GM12878 (cell line): ENCODE measurements at regions not wholly inside any gene's neighbourhood (a gene's known extent, or its start where the extent isn't known, plus 50 kb on each side); places are given as distances from the start of the nearest gene placed in this dataset.
A peak's percentile ranks its signal among the peaks of the same experiment; 100 is the strongest.
"Not testable (repeated sequence)": the region's sequence is repeated elsewhere in the genome, so short reads cannot be mapped to it uniquely, and the experiment has no call there.

ENCODE experiments used
- ATAC-seq: fragments of 200-7000 bp; cut with Tn5 transposase; 3 replicates; pipeline ENCODE4 v1.9.1; 2020; ENCODE audit warnings: mild to moderate bottlenecking, moderate library complexity
- BruUV-seq: library from RNA; stranded (reverse); fragments of 400-500 nt; replicated peaks from 2 replicates; lab custom pipeline; 2021; lab: Mats Ljungman, UMichigan
- CTCF ChIA-PET: fragments of 300-600 bp; sonication (Branson Sonifier 250); formaldehyde crosslinking; extraction: SDS; loops from one replicate; lab custom pipeline; 2021; ENCODE audit warnings: inconsistent platforms; lab: Yijun Ruan, JAX
- POLR2A ChIA-PET: fragments of 350-600 bp; formaldehyde crosslinking; extraction: SDS; loops from one replicate; lab custom pipeline; 2021; ENCODE audit warnings: inconsistent platforms; lab: Charles Lee
- RAD21 ChIA-PET: fragments of 300-600 bp; sonication (Branson Sonifier 250); formaldehyde crosslinking; loops from one replicate; lab custom pipeline; 2023; ENCODE audit warnings: antibody characterized with exemption; ENCODE audit not compliant: unreplicated experiment; lab: Charles Lee
- SMC1A ChIA-PET: fragments of 300-600 bp; sonication (Branson Sonifier 250); formaldehyde crosslinking; loops from one replicate; lab custom pipeline; 2023; ENCODE audit not compliant: unreplicated experiment, uncharacterized antibody; lab: Charles Lee
- DNase-seq: peaks from one replicate; pipeline ENCODE4 v3.0.0-alpha.2; 2011; ENCODE audit warnings: low read depth, low spot score
- FAIRE-seq: peaks from 3 replicates; lab custom pipeline; 2011; peaks lifted over from hg19 to GRCh38; lab: Jason Lieb, UNC
- H2AFZ ChIP-seq: 2 replicates; pipeline ENCODE4 v1.6.0; 2011; ENCODE audit warnings: low read depth, low read length, control low read depth; ENCODE audit not compliant: control insufficient read depth
- H3K27ac ChIP-seq: 2 replicates; pipeline ENCODE4 v1.5.1; 2011; ENCODE audit warnings: control low read depth; ENCODE audit not compliant: control insufficient read depth, insufficient read depth
- H3K27me3 ChIP-seq, 2 experiments: replicated peaks in 1 of 2; 2 replicates each; pipeline versions ENCODE4 v1.6.0 to v1.6.1; 2011; ENCODE audit warnings: low read length in 1 of 2; ENCODE audit not compliant: control insufficient read depth in 2 of 2, insufficient read depth in 2 of 2
- H3K36me3 ChIP-seq, 2 experiments: 2 replicates each; pipeline ENCODE4 v1.5.1; 2011; ENCODE audit warnings: low read length in 1 of 2; ENCODE audit not compliant: control insufficient read depth in 2 of 2, insufficient read depth in 2 of 2
- H3K4me1 ChIP-seq: 2 replicates; pipeline ENCODE4 v1.6.1; 2011; ENCODE audit warnings: mild to moderate bottlenecking, low read length, moderate library complexity, mixed read lengths; ENCODE audit not compliant: control insufficient read depth, insufficient read depth
- H3K4me2 ChIP-seq: 2 replicates; pipeline ENCODE4 v1.6.0; 2011; ENCODE audit warnings: control low read depth; ENCODE audit not compliant: control insufficient read depth, insufficient read depth
- H3K4me3 ChIP-seq: fragments of 200-600 bp; sonication (generic); 2 replicates; pipeline ENCODE4 v1.5.1; 2016
- H3K79me2 ChIP-seq: 2 replicates; pipeline ENCODE4 v1.6.0; 2011; ENCODE audit warnings: low read length; ENCODE audit not compliant: control insufficient read depth, insufficient read depth
- H3K9ac ChIP-seq: 2 replicates; pipeline ENCODE4 v1.8.0; 2011; ENCODE audit warnings: low read length, control low read depth, mixed read lengths; ENCODE audit not compliant: control insufficient read depth, insufficient read depth
- H3K9me3 ChIP-seq: replicated peaks from 3 replicates; pipeline ENCODE4 v1.5.1; 2011; ENCODE audit warnings: mild to moderate bottlenecking, low read length; ENCODE audit not compliant: control insufficient read depth, insufficient read depth
- H4K20me1 ChIP-seq: 2 replicates; pipeline ENCODE4 v1.6.0; 2011; ENCODE audit not compliant: control insufficient read depth, insufficient read depth
- IRF5 ChIP-seq: fragments of 450-650 bp; IDR thresholded peaks from 2 replicates; pipeline ENCODE4 v1.6.1; 2017; ENCODE audit warnings: borderline replicate concordance
- WGBS: methylation state at CpG from one replicate; pipeline ENCODE4 v1.1.6; 2016; ENCODE audit warnings: low lambda C conversion rate; ENCODE audit not compliant: insufficient replicate concordance, insufficient coverage; ENCODE audit errors: missing lambda C conversion rate; 5-methylcytosine and 5-hydroxymethylcytosine counted together
- in situ Hi-C: fragments of 300-500 bp; cut with MboI; formaldehyde crosslinking; loops from 9 replicates; pipeline ENCODE4 v1.14.3; 2018; ENCODE audit warnings: mixed read lengths
- intact Hi-C: fragments of 100-400 bp; cut with micrococcal nuclease; formaldehyde crosslinking; loops from one replicate; pipeline ENCODE4 v1.14.2; 2022; ENCODE audit not compliant: unreplicated experiment

GRCh38 chr2:87361805-87362204 lies 340.2 kb upstream of the PLGLB1 start:
- H3K27ac ChIP-seq, H3K4me2 ChIP-seq, H2AFZ ChIP-seq, CTCF ChIA-PET, H3K9me3 ChIP-seq, in situ Hi-C loops, POLR2A ChIA-PET, ATAC-seq, SMC1A ChIA-PET, FAIRE-seq, DNase-seq, H3K4me1 ChIP-seq, H4K20me1 ChIP-seq, intact Hi-C loops, H3K9ac ChIP-seq, RAD21 ChIA-PET, H3K36me3 ChIP-seq, H3K79me2 ChIP-seq, BruUV-seq, H3K4me3 ChIP-seq, H3K27me3 ChIP-seq: not testable (repeated sequence)

GRCh38 chr2:87364379-87364778 lies 342.7 kb upstream of the PLGLB1 start:
- DNase-seq, H3K4me3 ChIP-seq, in situ Hi-C loops, H3K79me2 ChIP-seq, ATAC-seq, CTCF ChIA-PET, RAD21 ChIA-PET, H3K9me3 ChIP-seq, H3K27me3 ChIP-seq, H4K20me1 ChIP-seq, SMC1A ChIA-PET, H3K9ac ChIP-seq, FAIRE-seq, H3K4me2 ChIP-seq, H2AFZ ChIP-seq, H3K27ac ChIP-seq, intact Hi-C loops, BruUV-seq, H3K4me1 ChIP-seq, H3K36me3 ChIP-seq, POLR2A ChIA-PET: not testable (repeated sequence)
- peak; percentile 3; the same call in 1 of the 2 replicates for TF ChIP-seq IRF5

- DNase-seq, CTCF ChIA-PET, H4K20me1 ChIP-seq, H3K9ac ChIP-seq, in situ Hi-C loops, ATAC-seq, H3K9me3 ChIP-seq, SMC1A ChIA-PET, intact Hi-C loops, H3K36me3 ChIP-seq, POLR2A ChIA-PET, H2AFZ ChIP-seq, BruUV-seq, FAIRE-seq, H3K27ac ChIP-seq, H3K79me2 ChIP-seq, H3K4me1 ChIP-seq, H3K4me3 ChIP-seq, H3K27me3 ChIP-seq, RAD21 ChIA-PET, H3K4me2 ChIP-seq: not testable (repeated sequence)
- WGBS: 44% methylated on average over 2 of the region's 2 CpGs
Observed at GRCh38 chr2:87365038-87365437, 343.4 kb upstream of the PLGLB1 start.

GRCh38 chr2:87386063-87386560 lies 361.8 kb upstream of the PLGLB2 start:
- H3K79me2 ChIP-seq, RAD21 ChIA-PET, FAIRE-seq, H3K27ac ChIP-seq, ATAC-seq, H3K36me3 ChIP-seq, H3K4me3 ChIP-seq, H3K9ac ChIP-seq, H3K27me3 ChIP-seq, intact Hi-C loops, CTCF ChIA-PET, in situ Hi-C loops, POLR2A ChIA-PET, BruUV-seq, SMC1A ChIA-PET, H3K9me3 ChIP-seq, H2AFZ ChIP-seq, H4K20me1 ChIP-seq, H3K4me2 ChIP-seq, DNase-seq, H3K4me1 ChIP-seq: not testable (repeated sequence)
- 37% methylated on average over 6 of the region's 7 CpGs for WGBS
